ENCODE measurements at regions not wholly inside any gene's neighbourhood (a gene's known extent, or its start where the extent isn't known, plus 50 kb on each side); places are given as distances from the start of the nearest gene placed in this dataset.

DNA sequence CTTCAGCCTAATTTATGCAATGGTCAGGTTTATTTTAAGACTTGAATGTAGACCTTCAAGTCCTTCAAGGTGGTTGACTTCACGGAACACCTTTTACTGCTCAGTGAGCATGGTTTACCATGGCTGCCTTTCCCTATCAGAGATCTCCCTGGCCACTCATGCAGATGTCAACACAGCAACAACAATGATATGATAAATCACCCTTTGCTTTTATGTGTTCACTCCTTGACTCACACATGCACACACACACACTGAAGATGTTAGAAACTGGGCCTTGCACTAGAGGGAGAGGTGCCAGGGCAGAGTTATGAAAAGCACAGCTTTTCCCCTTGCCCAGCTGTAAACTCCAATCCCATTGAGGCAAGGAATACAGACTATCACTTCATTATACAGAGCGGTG is 134.4 kb downstream of the WNT5A start:
- no peak for TF ChIP-seq CTCF (IDR thresholded peaks at IDR 0.05; ENCODE audit: low read length, missing control alignments)
- no peak overlapping the region for H3K4me3 ChIP-seq (replicated peaks; ENCODE audit: low read depth, low read length)
- DNase-seq (ENCODE audit: low read depth) = no peak

GRCh38 chr3:55349851-55350250 is 137.3 kb downstream of the WNT5A start:
- no peak for TF ChIP-seq CTCF (IDR thresholded peaks at IDR 0.05; ENCODE audit: low read length, missing control alignments)
- DNase-seq (ENCODE audit: low read depth) = no peak
- no peak overlapping the region for H3K4me3 ChIP-seq (replicated peaks; ENCODE audit: low read depth, low read length)

- no peak for DNase-seq (ENCODE audit: low read depth)
- H3K4me3 ChIP-seq (replicated peaks; ENCODE audit: low read depth, low read length) = no peak overlapping the region
- TF ChIP-seq CTCF (IDR thresholded peaks at IDR 0.05; ENCODE audit: low read length, missing control alignments) = no peak
Observed at GRCh38 chr3:55343486-55344357, 143.4 kb downstream of the WNT5A start.

DNA sequence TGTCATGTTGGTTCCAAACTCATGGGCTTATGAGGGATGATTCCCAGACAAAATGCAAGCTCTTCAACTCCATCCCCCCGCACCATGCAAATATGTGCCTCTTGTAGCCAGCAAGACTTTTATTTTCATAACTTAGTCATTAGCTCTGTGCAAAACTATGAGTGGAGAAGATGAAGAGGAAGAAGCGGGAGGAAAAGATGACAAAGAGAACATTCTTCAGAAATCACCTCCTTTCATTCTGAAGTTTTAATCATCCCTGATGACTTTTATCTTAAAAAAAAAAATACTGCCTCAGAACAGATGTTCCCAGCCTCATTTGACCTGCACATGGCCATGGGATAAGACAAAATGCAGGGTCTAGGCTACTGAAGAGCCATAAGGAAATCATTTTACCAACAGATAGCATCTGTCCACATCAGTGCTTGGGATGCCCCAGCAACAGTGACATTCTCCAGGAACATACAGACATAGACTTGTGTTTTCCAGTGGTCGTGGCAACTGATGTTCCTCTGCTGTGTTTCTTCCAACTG is 145.5 kb downstream of the WNT5A start:
- no peak for TF ChIP-seq CTCF (IDR thresholded peaks at IDR 0.05; ENCODE audit: low read length, missing control alignments)
- no peak for DNase-seq (ENCODE audit: low read depth)
- H3K4me3 ChIP-seq (replicated peaks; ENCODE audit: low read depth, low read length) = no peak overlapping the region

DNA sequence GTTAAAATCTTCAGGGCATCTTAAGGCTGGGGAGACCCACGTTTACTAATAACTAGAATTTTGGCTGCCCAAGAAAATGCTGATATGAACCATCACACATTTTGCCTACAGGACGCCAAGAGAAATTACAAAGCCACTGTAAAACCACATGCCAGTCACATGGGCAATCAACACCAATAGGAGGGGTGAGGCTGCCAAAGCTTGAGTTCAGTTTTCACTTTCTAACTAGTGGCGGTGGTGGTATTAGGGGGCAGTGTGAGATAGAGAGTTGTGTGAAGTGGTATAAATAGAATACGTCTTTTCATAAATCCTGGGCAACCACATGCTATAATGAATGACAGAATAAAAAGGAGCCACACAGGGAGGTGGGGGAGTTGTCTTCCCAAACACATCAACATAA is 147.3 kb downstream of the WNT5A start:
- DNase-seq (ENCODE audit: low read depth) = no peak
- no peak overlapping the region for H3K4me3 ChIP-seq (replicated peaks; ENCODE audit: low read depth, low read length)
- no peak for TF ChIP-seq CTCF (IDR thresholded peaks at IDR 0.05; ENCODE audit: low read length, missing control alignments)

DNA sequence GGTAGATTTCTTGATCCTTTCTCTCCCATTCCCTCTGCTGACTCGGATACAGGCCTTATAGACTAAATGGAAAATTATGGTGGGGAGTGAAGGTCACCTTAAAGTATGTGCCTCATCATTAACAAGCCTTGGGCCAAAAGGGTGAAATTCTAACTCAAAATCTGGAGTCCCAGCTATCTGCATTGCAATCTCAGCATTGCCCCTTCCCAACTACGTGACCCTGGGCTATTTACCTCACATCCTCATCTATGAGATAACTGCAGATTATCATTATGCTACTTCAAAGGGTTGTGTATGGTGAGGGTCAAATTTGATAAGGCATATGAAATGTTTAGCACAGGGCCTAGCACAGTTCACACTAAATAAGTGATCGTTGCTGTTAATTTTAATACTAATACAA is 147.7 kb downstream of the WNT5A start:
- no peak for DNase-seq (ENCODE audit: low read depth)
- H3K4me3 ChIP-seq (replicated peaks; ENCODE audit: low read depth, low read length) = no peak overlapping the region
- no peak for TF ChIP-seq CTCF (IDR thresholded peaks at IDR 0.05; ENCODE audit: low read length, missing control alignments)
